K562 (cell line): ENCODE measurements at regions not wholly inside any gene's neighbourhood (a gene's known extent, or its start where the extent isn't known, plus 50 kb on each side); places are given as distances from the start of the nearest gene placed in this dataset.

Experiments used
- ATAC-seq: fragments of 200-7000 bp; cut with Tn5 transposase; 3 replicates; pipeline ENCODE4 v1.9.1; 2020; ENCODE audit warnings: moderate library complexity
- BruUV-seq: library from RNA; stranded (reverse); fragments of 400-500 nt; replicated peaks from 2 replicates; lab custom pipeline; 2021; lab: Mats Ljungman, UMichigan
- CTCF ChIA-PET: fragments of 300-600 bp; formaldehyde crosslinking; extraction: SDS; loops from one replicate; lab custom pipeline; 2021; ENCODE audit warnings: low intra/inter-chr PET ratio; lab: Yijun Ruan, JAX
- POLR2A ChIA-PET: fragments of 300-600, 350-650 bp; sonication (Branson Sonifier 250); formaldehyde crosslinking; extraction: SDS; loops from one replicate; lab custom pipeline; 2021; ENCODE audit warnings: antibody characterized with exemption, inconsistent platforms; lab: Yijun Ruan, JAX
- DNase-seq, 4 experiments: peaks; one replicate each; pipeline versions ENCODE4 v3.0.0 to v3.0.0-alpha.2; 2011 to 2018; ENCODE audit warnings: low spot score in 3 of 4, mixed read lengths in 3 of 4; ENCODE audit errors: extremely low read depth in 1 of 4
- FAIRE-seq: peaks from 2 replicates; lab custom pipeline; 2011; peaks lifted over from hg19 to GRCh38; lab: Jason Lieb, UNC
- H2AFZ ChIP-seq: 2 replicates; pipeline ENCODE4 v1.6.0; 2011; ENCODE audit warnings: low read depth, low read length, control low read depth, inconsistent platforms
- H3K27ac ChIP-seq: fragments of 200-600 bp; 3 replicates; pipeline ENCODE4 v1.8.0; 2011; ENCODE audit warnings: low read depth, mild to moderate bottlenecking, control low read depth, inconsistent platforms, low read length, moderate library complexity, mixed read lengths; ENCODE audit errors: extremely low read depth
- H3K27me3 ChIP-seq, 2 experiments: fragments of 300-600 bp in 1 of 2; 2 replicates in 1 of 2; 3 replicates in 1 of 2; pipeline versions ENCODE4 v1.6.0 to v1.8.0; 2011; ENCODE audit warnings: inconsistent platforms in 2 of 2, low read length in 2 of 2, mild to moderate bottlenecking in 1 of 2, mixed read lengths in 1 of 2, moderate library complexity in 1 of 2; ENCODE audit not compliant: control insufficient read depth in 2 of 2, insufficient read depth in 2 of 2
- H3K36me3 ChIP-seq: fragments of 300-600 bp; 3 replicates; pipeline ENCODE4 v1.8.0; 2011; ENCODE audit warnings: mild to moderate bottlenecking, low read length, inconsistent platforms; ENCODE audit not compliant: control insufficient read depth, insufficient read depth
- H3K4me1 ChIP-seq, 2 experiments: fragments of 200-600 bp in 1 of 2; replicated peaks in 1 of 2; 2 replicates in 1 of 2; 3 replicates in 1 of 2; pipeline versions ENCODE4 v1.5.1 to v1.8.0; 2011; ENCODE audit warnings: inconsistent platforms in 2 of 2, low read length in 2 of 2, mild to moderate bottlenecking in 1 of 2, mixed read lengths in 1 of 2, moderate library complexity in 1 of 2; ENCODE audit not compliant: control insufficient read depth in 2 of 2, insufficient read depth in 2 of 2
- H3K4me2 ChIP-seq: 2 replicates; pipeline ENCODE4 v1.6.1; 2011; ENCODE audit warnings: low read length, control low read depth, inconsistent platforms, mixed read lengths; ENCODE audit not compliant: insufficient read depth
- H3K4me3 ChIP-seq: fragments of 200-600 bp; sonication (generic), shearing (Covaris generic); 2 replicates; pipeline ENCODE4 v1.5.1; 2016; ENCODE audit warnings: control low read depth, inconsistent platforms
- H3K79me2 ChIP-seq: fragments of 200-600 bp; 3 replicates; pipeline ENCODE4 v1.8.0; 2011; ENCODE audit warnings: low read length, inconsistent platforms; ENCODE audit not compliant: control insufficient read depth, insufficient read depth
- H3K9ac ChIP-seq, 2 experiments: 2 replicates each; pipeline versions ENCODE4 v1.6.0 to v1.6.1; 2011; ENCODE audit warnings: low read depth in 2 of 2, low read length in 2 of 2, control low read depth in 1 of 2, inconsistent platforms in 1 of 2, mild to moderate bottlenecking in 1 of 2, mixed read lengths in 1 of 2; ENCODE audit not compliant: insufficient read depth in 1 of 2
- H3K9me1 ChIP-seq: one replicate; pipeline ENCODE4 v1.6.0; 2011; ENCODE audit warnings: inconsistent platforms, mild to moderate bottlenecking, low read length, moderate library complexity; ENCODE audit not compliant: control insufficient read depth, insufficient read depth
- H3K9me3 ChIP-seq: replicated peaks from 2 replicates; pipeline ENCODE4 v1.5.1; 2011; ENCODE audit warnings: low read depth, low read length, inconsistent platforms; ENCODE audit not compliant: control insufficient read depth, insufficient read depth
- H4K20me1 ChIP-seq: replicated peaks from 2 replicates; pipeline ENCODE4 v1.6.1; 2011; ENCODE audit warnings: low read length, inconsistent platforms, mixed read lengths; ENCODE audit not compliant: control insufficient read depth, insufficient read depth
- FOXA3 ChIP-seq, 2 experiments: fragments of 450-650 bp in 1 of 2; sonication (generic) in 1 of 2; formaldehyde crosslinking; IDR thresholded peaks in 1 of 2; conservative IDR thresholded peaks in 1 of 2; 2 replicates each; pipeline versions ENCODE4 v1.4.0 to v1.8.0; 2020 to 2022; ENCODE audit warnings: mild to moderate bottlenecking in 2 of 2, missing genetic modification reagents in 1 of 2
- HEY1 ChIP-seq: fragments of 250-450 bp; sonication (Bioruptor Pico); IDR thresholded peaks from 2 replicates; pipeline ENCODE4 v1.5.0; 2020; ENCODE audit warnings: mild to moderate bottlenecking, moderate library complexity, borderline replicate concordance
- JUND ChIP-seq, 2 experiments: IDR thresholded peaks; 2 replicates in 1 of 2; 3 replicates in 1 of 2; pipeline ENCODE4 v1.6.1; 2011; ENCODE audit warnings: borderline replicate concordance in 2 of 2, low read depth in 2 of 2, low read length in 2 of 2, improper control_type of control experiment in 1 of 2, missing biosample characterization in 1 of 2, missing genetic modification characterization in 1 of 2, missing genetic modification reagents in 1 of 2
- KDM5B ChIP-seq: fragments of 200-600 bp; sonication (generic); IDR thresholded peaks from 2 replicates; pipeline ENCODE4 v1.6.1; 2012; ENCODE audit warnings: low read depth, mild to moderate bottlenecking, moderate library complexity, low read length, control low read depth, inconsistent platforms; ENCODE audit not compliant: insufficient replicate concordance
- MCM3 ChIP-seq: fragments of 450-650 bp; IDR thresholded peaks from 2 replicates; pipeline ENCODE4 v1.6.1; 2016
- MED1 ChIP-seq: sonication (generic); formaldehyde crosslinking; IDR thresholded peaks from 2 replicates; pipeline ENCODE4 v1.8.1; 2023; ENCODE audit warnings: missing genetic modification reagents, borderline replicate concordance
- MXI1 ChIP-seq: IDR thresholded peaks from 2 replicates; pipeline ENCODE4 v1.6.1; 2011; ENCODE audit warnings: low read depth, mild to moderate bottlenecking, improper control_type of control experiment, low read length
- NR1H2 ChIP-seq: sonication (generic); formaldehyde crosslinking; IDR thresholded peaks from 2 replicates; pipeline ENCODE4 v1.4.0; 2020; ENCODE audit warnings: mild to moderate bottlenecking, missing genetic modification reagents
- NR2C2 ChIP-seq, 2 experiments: fragments of 200-800 bp in 1 of 2; sonication (Bioruptor generic) in 1 of 2; sonication (generic) in 1 of 2; formaldehyde crosslinking in 1 of 2; IDR thresholded peaks; 2 replicates each; pipeline versions ENCODE4 v1.6.1 to v1.8.0; 2016 to 2022; ENCODE audit warnings: mild to moderate bottlenecking in 1 of 2, missing compliant biosample characterization in 1 of 2, missing genetic modification characterization in 1 of 2, missing genetic modification reagents in 1 of 2
- RBM15 ChIP-seq: fragments of 200-400 bp; formaldehyde crosslinking; IDR thresholded peaks from 2 replicates; pipeline ENCODE4 v1.6.1; 2018; ENCODE audit warnings: mild to moderate bottlenecking, low read length, moderate library complexity; ENCODE audit not compliant: insufficient read depth
- SP1 ChIP-seq: sonication (generic); formaldehyde crosslinking; IDR thresholded peaks from 2 replicates; pipeline ENCODE4 v1.8.1; 2022; ENCODE audit warnings: mild to moderate bottlenecking, missing genetic modification reagents
- WGBS: fragments of 100-300 bp; shearing (Covaris generic); methylation state at CpG from one replicate; pipeline ENCODE4 v1.1.6; 2016; ENCODE audit warnings: low coverage, mixed read lengths; ENCODE audit not compliant: insufficient coverage; ENCODE audit errors: missing lambda C conversion rate; 5-methylcytosine and 5-hydroxymethylcytosine counted together
- in situ Hi-C: fragments of 300-500 bp; cut with MboI; formaldehyde crosslinking; loops from 4 replicates; pipeline ENCODE4 v1.15.0; 2018; ENCODE audit warnings: inconsistent platforms, mixed read lengths
- intact Hi-C: fragments of 100-400 bp; cut with micrococcal nuclease; formaldehyde crosslinking; loops from 2 replicates; pipeline ENCODE4 v1.14.2; 2022
- TF ChIP-seq, protein P1 (sequence below): fragments of 200-800 bp; sonication (Bioruptor generic); IDR thresholded peaks from 2 replicates; pipeline ENCODE4 v1.6.1; 2017; ENCODE audit warnings: missing genetic modification characterization, missing compliant biosample characterization

DNA sequence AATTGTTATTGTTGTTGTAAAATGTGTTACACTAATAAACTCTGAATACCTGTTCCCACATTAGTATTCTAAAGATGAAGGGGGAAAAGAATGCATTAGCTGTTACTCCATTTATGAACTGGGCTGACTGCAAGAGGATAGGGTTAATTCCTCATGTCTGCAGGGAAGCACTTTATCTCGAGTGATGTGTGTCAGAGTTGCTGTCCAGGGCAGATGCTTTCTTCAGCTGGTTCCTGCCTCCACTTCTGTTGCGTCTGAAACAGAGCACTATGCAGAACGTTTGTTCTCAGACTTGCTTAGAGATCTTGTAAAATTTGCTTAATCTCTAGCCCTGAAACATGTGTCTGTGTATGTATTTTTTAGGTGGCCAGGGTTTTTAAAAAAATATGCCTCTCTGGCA, 318.8 kb downstream of the SPRY2 start:
- Histone ChIP-seq H3K4me1 (no peaks in the 10 kb centered on the region), H3K27ac (no peak overlapping the region), H3K27me3 (no peaks in the 10 kb centered on the region), H3K79me2 (no peaks in the 10 kb centered on the region), H3K36me3 (no peaks in the 10 kb centered on the region), H4K20me1 (no peaks in the 10 kb centered on the region), H3K4me2 (no peak overlapping the region), H3K9ac (no peak overlapping the region), H3K9me3 (no peaks in the 10 kb centered on the region), H3K4me3 (no peak overlapping the region), H2AFZ (no peak overlapping the region), H3K9me1 (no peaks in the 10 kb centered on the region)
- ChIA-PET CTCF (no interaction called here), POLR2A (no interaction called here)
- WGBS, result 0% methylated on average over 3 of the region's 3 CpGs
- in situ Hi-C loops (no loop called here), intact Hi-C loops (no loop called here)
- no TSS peak for BruUV-seq
- DNase-seq (no peak), ATAC-seq (no peak), FAIRE-seq (no peak)
- TF ChIP-seq MED1 (CRISPR knock-in tag) (no peak), KDM5B (no peak), SP1 (CRISPR knock-in tag) (no peak), MXI1 (no peak)
- TF ChIP-seq, protein P1, sequence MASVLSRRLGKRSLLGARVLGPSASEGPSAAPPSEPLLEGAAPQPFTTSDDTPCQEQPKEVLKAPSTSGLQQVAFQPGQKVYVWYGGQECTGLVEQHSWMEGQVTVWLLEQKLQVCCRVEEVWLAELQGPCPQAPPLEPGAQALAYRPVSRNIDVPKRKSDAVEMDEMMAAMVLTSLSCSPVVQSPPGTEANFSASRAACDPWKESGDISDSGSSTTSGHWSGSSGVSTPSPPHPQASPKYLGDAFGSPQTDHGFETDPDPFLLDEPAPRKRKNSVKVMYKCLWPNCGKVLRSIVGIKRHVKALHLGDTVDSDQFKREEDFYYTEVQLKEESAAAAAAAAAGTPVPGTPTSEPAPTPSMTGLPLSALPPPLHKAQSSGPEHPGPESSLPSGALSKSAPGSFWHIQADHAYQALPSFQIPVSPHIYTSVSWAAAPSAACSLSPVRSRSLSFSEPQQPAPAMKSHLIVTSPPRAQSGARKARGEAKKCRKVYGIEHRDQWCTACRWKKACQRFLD, result no peak

DNA sequence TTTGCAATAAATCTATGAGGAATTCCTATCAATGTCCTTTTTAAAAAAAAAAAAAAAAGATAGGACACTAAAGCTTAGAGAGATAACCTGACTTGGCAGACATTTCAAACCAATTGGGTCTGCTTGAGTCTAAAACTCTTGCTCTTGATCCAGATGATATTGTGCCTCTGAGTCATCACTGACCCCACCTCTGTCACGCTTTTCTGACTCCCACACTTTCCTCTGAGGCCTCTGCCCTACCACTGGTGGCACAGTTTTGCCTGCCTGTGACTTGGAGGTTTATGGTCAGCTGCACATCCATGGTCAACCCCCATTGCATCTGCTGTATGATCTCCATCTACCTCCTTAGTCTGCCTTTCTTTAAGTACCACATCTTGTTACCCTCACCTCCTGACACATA, 328.7 kb downstream of the SPRY2 start:
- no peaks in the 10 kb centered on the region for H3K9me3 ChIP-seq
- ChIA-PET CTCF (no interaction called here), POLR2A (no interaction called here)
- no peak overlapping the region for H3K4me2 ChIP-seq
- H3K79me2 ChIP-seq, result no peaks in the 10 kb centered on the region
- no peak overlapping the region for H3K9ac ChIP-seq
- ATAC-seq (no peak), FAIRE-seq (no peak), DNase-seq (no peak)
- intact Hi-C loops (no loop called here), in situ Hi-C loops (no loop called here)
- 0% methylated on average over 1 of the region's 1 CpG for WGBS
- no peaks in the 10 kb centered on the region for H4K20me1 ChIP-seq
- no TSS peak for BruUV-seq
- no peaks in the 10 kb centered on the region; a peak in 1 of 5 replicates for H3K4me1 ChIP-seq
- no peaks in the 10 kb centered on the region for H3K27me3 ChIP-seq
- no peak overlapping the region for H3K4me3 ChIP-seq
- H3K9me1 ChIP-seq, result no peaks in the 10 kb centered on the region
- no peak overlapping the region for H3K27ac ChIP-seq
- H2AFZ ChIP-seq, result no peak overlapping the region
- H3K36me3 ChIP-seq, result no peaks in the 10 kb centered on the region
- TF ChIP-seq MCM3, result no peak
- TF ChIP-seq FOXA3 (CRISPR knock-in tag; conservative IDR thresholded peaks at IDR 0.05 in 1 of 2, IDR thresholded peaks at IDR 0.05 in 1 of 2), result no peak
- TF ChIP-seq JUND (IDR thresholded peaks at IDR 0.05; ENCODE audit: borderline replicate concordance, low read depth, low read length), result no peak
- no peak for TF ChIP-seq JUND (tag; IDR thresholded peaks at IDR 0.05; ENCODE audit: borderline replicate concordance, low read depth, low read length)
- no peak for TF ChIP-seq NR1H2 (CRISPR knock-in tag)
- no peak for TF ChIP-seq NR2C2 (CRISPR knock-in tag; IDR thresholded peaks at IDR 0.05)
- TF ChIP-seq NR2C2 (tag; IDR thresholded peaks at IDR 0.05), result no peak
- no peak for TF ChIP-seq HEY1 (CRISPR knock-in tag)
- TF ChIP-seq RBM15, result no peak
